ENCODE measurements at regions not wholly inside any gene's neighbourhood (a gene's known extent, or its start where the extent isn't known, plus 50 kb on each side); places are given as distances from the start of the nearest gene placed in this dataset.

- no peaks in the 10 kb centered on the region for H3K9me3 ChIP-seq
- ChIA-PET POLR2A (no interaction called here), CTCF (no interaction called here)
- no peaks in the 10 kb centered on the region for H3K36me3 ChIP-seq (ENCODE audit: control insufficient read depth, insufficient read depth, low read length)
- intact Hi-C loops (cut with micrococcal nuclease; ENCODE audit: unreplicated experiment), result no loop called here
- H3K27me3 ChIP-seq (replicated peaks; ENCODE audit: control insufficient read depth, insufficient read depth, low read length), result no peaks in the 10 kb centered on the region
- H3K4me3 Mint-ChIP-seq (ENCODE audit: unreplicated experiment), result no peak overlapping the region
- no TSS peak for BruUV-seq (replicated peaks)
- no peak for TF ChIP-seq CTCF (IDR thresholded peaks at IDR 0.05; ENCODE audit: insufficient read depth in 1 of 2, low read depth in 1 of 2, low read length in 1 of 2, severe bottlenecking in 1 of 2, unreplicated experiment in 1 of 2)
- no peak overlapping the region for H3K27ac Mint-ChIP-seq (ENCODE audit: unreplicated experiment)
- no peaks in the 10 kb centered on the region for H3K4me1 Mint-ChIP-seq (ENCODE audit: low read depth, unreplicated experiment)
- H3K36me3 Mint-ChIP-seq (ENCODE audit: insufficient read depth, unreplicated experiment), result no peaks in the 10 kb centered on the region
- no peaks in the 10 kb centered on the region for H3K27me3 Mint-ChIP-seq (ENCODE audit: insufficient read depth, unreplicated experiment)
- H3K4me3 ChIP-seq (ENCODE audit: low read depth, low read length), result no peak overlapping the region
- H3K9me3 Mint-ChIP-seq (ENCODE audit: unreplicated experiment), result no peaks in the 10 kb centered on the region
- H3K4me1 ChIP-seq, result no peaks in the 10 kb centered on the region
- no peak for DNase-seq
Measured at GRCh38 chr10:107232013-107232412, 67.5 kb upstream of the SORCS1 start.

DNA sequence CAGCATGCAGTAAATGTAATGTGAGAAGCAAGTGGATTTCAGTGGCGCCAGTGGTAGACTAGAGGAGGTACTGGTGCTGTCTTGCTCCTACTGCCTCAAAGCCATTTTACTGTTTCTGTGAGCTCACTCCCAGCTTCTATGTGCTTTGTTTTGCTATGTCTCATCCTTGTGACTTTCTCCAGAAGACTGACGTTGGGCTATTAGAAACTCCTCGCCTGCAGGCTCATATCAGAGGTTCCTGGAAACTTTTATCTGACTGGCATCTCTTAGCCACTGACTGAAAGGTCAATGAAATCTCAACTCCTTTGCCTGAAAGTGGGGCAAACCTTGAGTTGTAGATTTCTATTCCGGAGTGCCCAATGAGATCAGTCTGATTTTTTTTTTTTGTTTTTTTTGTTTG is 66.4 kb upstream of the SORCS1 start:
- H3K9me3 Mint-ChIP-seq (ENCODE audit: unreplicated experiment), result no peaks in the 10 kb centered on the region
- no peak overlapping the region for H3K4me3 ChIP-seq (ENCODE audit: low read depth, low read length)
- no peaks in the 10 kb centered on the region for H3K27me3 ChIP-seq (replicated peaks; ENCODE audit: control insufficient read depth, insufficient read depth, low read length)
- no peaks in the 10 kb centered on the region for H3K4me1 Mint-ChIP-seq (ENCODE audit: low read depth, unreplicated experiment)
- no peak for DNase-seq
- intact Hi-C loops (cut with micrococcal nuclease; ENCODE audit: unreplicated experiment), result no loop called here
- no peaks in the 10 kb centered on the region for H3K9me3 ChIP-seq
- H3K27ac Mint-ChIP-seq (ENCODE audit: unreplicated experiment), result no peak overlapping the region
- H3K4me3 Mint-ChIP-seq (ENCODE audit: unreplicated experiment), result no peak overlapping the region
- no peaks in the 10 kb centered on the region for H3K36me3 Mint-ChIP-seq (ENCODE audit: insufficient read depth, unreplicated experiment)
- no peaks in the 10 kb centered on the region for H3K36me3 ChIP-seq (ENCODE audit: control insufficient read depth, insufficient read depth, low read length)
- H3K27me3 Mint-ChIP-seq (ENCODE audit: insufficient read depth, unreplicated experiment), result no peaks in the 10 kb centered on the region
- TF ChIP-seq CTCF (IDR thresholded peaks at IDR 0.05; ENCODE audit: insufficient read depth in 1 of 2, low read depth in 1 of 2, low read length in 1 of 2, severe bottlenecking in 1 of 2, unreplicated experiment in 1 of 2), result no peak
- ChIA-PET POLR2A (no interaction called here), CTCF (no interaction called here)
- no peaks in the 10 kb centered on the region for H3K4me1 ChIP-seq
- BruUV-seq (replicated peaks), result no TSS peak

GRCh38 chr10:107215681-107216080 is 51.2 kb upstream of the SORCS1 start:
- no TSS peak for BruUV-seq (replicated peaks)
- Histone ChIP-seq H3K36me3 (ENCODE audit: control insufficient read depth, insufficient read depth, low read length) (no peaks in the 10 kb centered on the region), H3K27me3 (replicated peaks; ENCODE audit: control insufficient read depth, insufficient read depth, low read length) (no peaks in the 10 kb centered on the region), H3K4me1 (no peaks in the 10 kb centered on the region), H3K9me3 (no peaks in the 10 kb centered on the region), H3K4me3 (ENCODE audit: low read depth, low read length) (no peak overlapping the region)
- H3K4me3 Mint-ChIP-seq (ENCODE audit: unreplicated experiment), result no peak overlapping the region
- no peak overlapping the region for H3K27ac Mint-ChIP-seq (ENCODE audit: unreplicated experiment)
- peaks cover 7% of the 10 kb centered on the region for H3K9me3 Mint-ChIP-seq (ENCODE audit: unreplicated experiment)
- intact Hi-C loops (cut with micrococcal nuclease; ENCODE audit: unreplicated experiment), result no loop called here
- no peak for DNase-seq
- no peaks in the 10 kb centered on the region for H3K27me3 Mint-ChIP-seq (ENCODE audit: insufficient read depth, unreplicated experiment)
- no peaks in the 10 kb centered on the region for H3K36me3 Mint-ChIP-seq (ENCODE audit: insufficient read depth, unreplicated experiment)
- no peak for TF ChIP-seq CTCF (IDR thresholded peaks at IDR 0.05; ENCODE audit: insufficient read depth in 1 of 2, low read depth in 1 of 2, low read length in 1 of 2, severe bottlenecking in 1 of 2, unreplicated experiment in 1 of 2)
- CTCF ChIA-PET, result no interaction called here
- POLR2A ChIA-PET, result no interaction called here
- H3K4me1 Mint-ChIP-seq (ENCODE audit: low read depth, unreplicated experiment), result no peaks in the 10 kb centered on the region
